WERI-Rb-1 (cell line): ENCODE measurements at regions not wholly inside any gene's neighbourhood (a gene's known extent, or its start where the extent isn't known, plus 50 kb on each side); places are given as distances from the start of the nearest gene placed in this dataset.
A peak's percentile ranks its signal among the peaks of the same experiment; 100 is the strongest.

Source experiments
- DNase-seq: peaks from one replicate; pipeline ENCODE4 v3.0.0-alpha.2; 2020
- H3K27ac ChIP-seq: fragments of 250-450 bp; sonication (Bioruptor Pico); 2 replicates; pipeline ENCODE4 v1.5.1; 2020; ENCODE audit warnings: mild to moderate bottlenecking, moderate library complexity
- H3K27me3 ChIP-seq: fragments of 250-450 bp; sonication (Bioruptor Pico); 2 replicates; pipeline ENCODE4 v1.5.1; 2021; ENCODE audit warnings: mild to moderate bottlenecking, low read depth, moderate library complexity; ENCODE audit not compliant: insufficient read depth, severe bottlenecking
- H3K36me3 ChIP-seq: fragments of 250-450 bp; sonication (Bioruptor Pico); 2 replicates; pipeline ENCODE4 v1.5.1; 2020; ENCODE audit warnings: mild to moderate bottlenecking, moderate library complexity
- H3K4me3 ChIP-seq: 2 replicates; pipeline ENCODE4 v1.5.1; 2011; ENCODE audit warnings: low read depth, mild to moderate bottlenecking, control low read depth, low read length
- H3K9me3 ChIP-seq: fragments of 250-450 bp; sonication (Bioruptor Pico); 2 replicates; pipeline ENCODE4 v1.5.1; 2021; ENCODE audit warnings: mild to moderate bottlenecking, moderate library complexity; ENCODE audit not compliant: severe bottlenecking
- CTCF ChIP-seq: IDR thresholded peaks from 2 replicates; pipeline ENCODE4 v1.5.1; 2011; ENCODE audit warnings: low read depth, mild to moderate bottlenecking, control low read depth, inconsistent platforms, low read length

GRCh38 chr9:129282731-129283211 is 104.7 kb upstream of the IER5L start:
- H3K27ac ChIP-seq = no peak overlapping the region
- DNase-seq = peak; percentile 4
- H3K4me3 ChIP-seq = no peak overlapping the region
- TF ChIP-seq CTCF = no peak
- H3K36me3 ChIP-seq = no peaks in the 10 kb centered on the region
- H3K27me3 ChIP-seq = no peaks in the 10 kb centered on the region
- H3K9me3 ChIP-seq = no peaks in the 10 kb centered on the region

- no peak for TF ChIP-seq CTCF
- no peaks in the 10 kb centered on the region for H3K27me3 ChIP-seq
Observed at GRCh38 chr9:129282272-129282671, 104.2 kb upstream of the IER5L start.

GRCh38 chr9:129281506-129282145 is 103.6 kb upstream of the IER5L start:
- Histone ChIP-seq H3K27me3 (no peaks in the 10 kb centered on the region), H3K9me3 (no peaks in the 10 kb centered on the region), H3K36me3 (no peaks in the 10 kb centered on the region), H3K4me3 (no peak overlapping the region), H3K27ac (no peak overlapping the region)
- TF ChIP-seq CTCF = no peak
- peak; percentile 7 for DNase-seq

More at GRCh38 chr9:129282272-129282671, 104.2 kb upstream of the IER5L start:
- H3K4me3 ChIP-seq = no peak overlapping the region
- no peaks in the 10 kb centered on the region for H3K9me3 ChIP-seq
- no peaks in the 10 kb centered on the region for H3K36me3 ChIP-seq
- DNase-seq = no peak
- no peak overlapping the region for H3K27ac ChIP-seq

- H3K9me3 ChIP-seq = no peaks in the 10 kb centered on the region
- no peak overlapping the region for H3K27ac ChIP-seq
- DNase-seq = no peak
- no peak for TF ChIP-seq CTCF
- H3K36me3 ChIP-seq = no peaks in the 10 kb centered on the region
- H3K4me3 ChIP-seq = no peak overlapping the region
- no peaks in the 10 kb centered on the region for H3K27me3 ChIP-seq
Observed at GRCh38 chr9:129280623-129281271, 102.7 kb upstream of the IER5L start.

- no peak for TF ChIP-seq CTCF
- Histone ChIP-seq H3K27ac (no peak overlapping the region), H3K36me3 (no peaks in the 10 kb centered on the region), H3K4me3 (no peak overlapping the region), H3K9me3 (no peaks in the 10 kb centered on the region), H3K27me3 (no peaks in the 10 kb centered on the region)
- DNase-seq = peak; percentile 4
Observed at GRCh38 chr9:129280236-129280622, 102.2 kb upstream of the IER5L start.
